ENCODE measurements at regions not wholly inside any gene's neighbourhood (a gene's known extent, or its start where the extent isn't known, plus 50 kb on each side); places are given as distances from the start of the nearest gene placed in this dataset.

DNA sequence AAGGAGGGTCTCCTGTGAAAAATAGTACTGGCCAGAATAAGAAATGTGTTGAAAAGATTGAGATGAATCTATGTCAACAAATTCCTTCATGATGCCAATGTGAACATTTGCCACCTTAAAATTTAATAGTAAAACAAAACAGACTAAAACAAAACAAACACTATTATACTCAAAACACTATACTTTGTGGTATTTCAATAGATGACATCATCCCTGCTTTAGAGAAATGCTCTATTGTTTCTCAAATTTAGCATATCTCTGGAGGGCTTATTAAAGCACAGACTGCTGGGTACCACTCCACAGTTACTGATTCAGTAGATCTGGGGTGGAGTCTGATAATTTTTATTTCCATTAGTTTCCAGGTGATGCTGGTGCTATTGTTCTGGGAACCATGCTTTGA, 579.4 kb upstream of the FAM98A start:
- TF ChIP-seq EZH2phosphoT487 (IDR thresholded peaks at IDR 0.05; ENCODE audit: borderline replicate concordance, low read length) (no peak), EZH2 (IDR thresholded peaks at IDR 0.05; ENCODE audit: low read length, unreplicated experiment) (no peak)
- TF ChIP-seq, protein P1, sequence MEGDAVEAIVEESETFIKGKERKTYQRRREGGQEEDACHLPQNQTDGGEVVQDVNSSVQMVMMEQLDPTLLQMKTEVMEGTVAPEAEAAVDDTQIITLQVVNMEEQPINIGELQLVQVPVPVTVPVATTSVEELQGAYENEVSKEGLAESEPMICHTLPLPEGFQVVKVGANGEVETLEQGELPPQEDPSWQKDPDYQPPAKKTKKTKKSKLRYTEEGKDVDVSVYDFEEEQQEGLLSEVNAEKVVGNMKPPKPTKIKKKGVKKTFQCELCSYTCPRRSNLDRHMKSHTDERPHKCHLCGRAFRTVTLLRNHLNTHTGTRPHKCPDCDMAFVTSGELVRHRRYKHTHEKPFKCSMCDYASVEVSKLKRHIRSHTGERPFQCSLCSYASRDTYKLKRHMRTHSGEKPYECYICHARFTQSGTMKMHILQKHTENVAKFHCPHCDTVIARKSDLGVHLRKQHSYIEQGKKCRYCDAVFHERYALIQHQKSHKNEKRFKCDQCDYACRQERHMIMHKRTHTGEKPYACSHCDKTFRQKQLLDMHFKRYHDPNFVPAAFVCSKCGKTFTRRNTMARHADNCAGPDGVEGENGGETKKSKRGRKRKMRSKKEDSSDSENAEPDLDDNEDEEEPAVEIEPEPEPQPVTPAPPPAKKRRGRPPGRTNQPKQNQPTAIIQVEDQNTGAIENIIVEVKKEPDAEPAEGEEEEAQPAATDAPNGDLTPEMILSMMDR (conservative IDR thresholded peaks at IDR 0.05; ENCODE audit: low read depth, low read length): no peak
